Cardiac septum (tissue), 1 donor: ENCODE measurements at regions not wholly inside any gene's neighbourhood (a gene's known extent, or its start where the extent isn't known, plus 50 kb on each side); places are given as distances from the start of the nearest gene placed in this dataset.

Experiments
- DNase-seq: peaks from one replicate; pipeline ENCODE4 v3.0.0-alpha.2; 2020; ENCODE audit warnings: low spot score
- intact Hi-C: fragments of 100-400 bp; cut with DNase I; formaldehyde crosslinking; loops from one replicate; pipeline ENCODE4 v1.14.0; 2022
- donor health status: DM: no; HTN: no; CAD: no.

DNA sequence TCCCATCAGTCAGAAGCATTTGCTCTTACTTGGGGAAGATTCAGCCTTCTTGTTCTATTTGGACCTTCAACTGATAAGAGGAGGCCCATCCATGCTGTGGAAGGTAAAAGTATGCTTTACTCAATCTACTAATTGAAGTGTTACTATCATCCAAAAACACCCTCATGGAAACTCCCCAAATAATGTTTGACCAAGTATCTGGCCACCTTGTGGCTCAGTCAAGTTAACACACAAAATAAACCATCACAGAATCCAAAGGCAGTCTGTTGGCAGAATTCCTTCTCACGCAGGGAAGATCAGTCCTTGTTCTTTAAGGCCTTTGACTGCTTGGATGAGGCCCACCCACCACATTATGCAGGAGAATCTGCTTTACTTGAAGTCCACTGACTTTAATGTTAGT lies 531.2 kb upstream of the SMIM21 start:
- intact Hi-C loops: no loop called here

DNA sequence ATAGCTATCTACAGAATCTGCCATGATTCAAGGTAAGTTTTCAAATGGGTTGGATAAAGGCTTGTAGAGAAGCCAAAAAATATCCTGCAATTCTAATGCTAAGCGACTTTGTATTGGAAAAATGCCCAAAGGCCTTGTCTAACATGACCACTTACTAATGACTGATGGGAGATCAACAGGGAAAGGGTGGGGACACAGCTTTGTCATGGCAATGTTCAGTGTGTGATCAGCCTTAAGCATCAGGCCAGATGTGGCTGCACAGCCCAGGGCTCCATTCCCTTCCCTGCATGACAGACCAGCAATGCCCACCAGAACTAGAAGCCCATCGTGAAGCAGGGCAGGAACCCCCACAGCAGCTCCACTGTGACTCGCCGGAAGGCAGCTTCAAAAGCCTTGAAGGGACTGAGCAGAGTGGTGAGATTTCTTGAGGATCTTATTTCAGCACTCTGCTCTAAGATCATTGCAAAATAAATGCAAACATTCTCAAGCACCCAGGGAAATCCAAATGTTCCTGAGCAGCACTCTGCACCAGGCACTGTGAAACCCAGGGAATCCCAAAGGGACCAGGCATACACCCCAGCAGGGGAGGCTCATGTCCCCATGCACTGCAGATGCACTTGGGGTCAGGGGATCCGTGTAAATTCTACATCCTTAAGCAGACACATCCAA lies 517.9 kb upstream of the SMIM21 start:
- DNase-seq: no peak
- intact Hi-C loops: no loop called here

More for the DNA sequence above, 531.2 kb upstream of the SMIM21 start:
- no peak for DNase-seq

DNA sequence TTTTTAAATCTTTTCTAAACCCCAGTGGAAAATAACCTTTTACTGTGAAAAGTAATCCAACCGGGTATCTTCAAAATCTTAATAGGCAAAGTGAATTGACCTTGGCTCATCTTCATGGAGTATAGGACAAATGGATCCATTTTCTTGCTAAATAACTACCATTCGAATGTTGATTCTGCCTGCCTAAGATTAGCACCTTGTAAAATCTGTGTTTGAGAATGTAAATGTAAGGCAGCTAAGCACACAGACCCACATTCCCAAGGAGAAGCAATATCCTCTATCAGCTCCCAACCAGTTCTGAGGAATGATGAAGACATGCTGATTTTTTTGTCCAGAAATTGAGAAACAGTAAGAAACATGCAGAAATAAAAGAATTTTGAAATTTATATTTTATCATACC lies 509.8 kb upstream of the SMIM21 start:
- DNase-seq: no peak
- intact Hi-C loops: no loop called here

DNA sequence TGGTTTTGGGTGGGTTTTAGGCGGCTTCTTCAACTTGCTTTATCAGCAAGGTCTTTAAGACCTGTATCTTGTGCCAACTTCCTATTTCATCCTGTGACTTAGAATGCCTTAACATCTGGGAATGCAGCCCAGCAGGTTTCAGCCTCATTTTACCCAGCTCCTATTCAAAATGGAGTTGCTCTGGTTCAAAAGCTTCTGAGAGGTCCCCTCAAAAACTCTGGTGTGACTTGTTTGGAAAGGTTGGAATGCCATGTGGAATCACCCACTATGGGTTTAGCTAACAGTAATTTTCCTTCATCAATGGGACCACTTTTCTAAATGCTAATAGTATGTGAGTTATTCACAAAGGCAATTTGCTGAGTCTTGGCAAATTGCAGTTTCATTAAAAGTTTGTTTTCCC lies 509.4 kb upstream of the SMIM21 start:
- no peak for DNase-seq

DNA sequence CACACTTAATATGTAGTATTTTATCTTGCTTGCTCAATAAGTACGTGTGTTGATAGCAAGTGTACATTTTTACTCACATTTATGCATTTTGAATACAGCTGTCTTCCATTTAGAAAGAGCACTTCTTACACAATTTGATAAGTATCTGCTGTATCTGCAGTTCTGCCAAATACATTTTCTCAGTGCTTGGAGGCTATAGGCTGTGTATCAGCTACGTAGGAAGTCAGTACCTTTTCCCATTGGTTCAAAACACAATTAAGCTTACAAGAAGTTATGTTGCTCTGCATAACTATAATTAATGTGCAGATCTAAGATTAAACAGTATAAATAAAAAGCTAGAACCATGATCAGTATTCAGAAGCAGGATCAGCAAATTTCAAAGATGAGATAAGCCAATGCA lies 503.6 kb upstream of the SMIM21 start:
- DNase-seq: no peak
- intact Hi-C loops: no loop called here

More for the DNA sequence above, 509.4 kb upstream of the SMIM21 start:
- intact Hi-C loops: no loop called here

DNA sequence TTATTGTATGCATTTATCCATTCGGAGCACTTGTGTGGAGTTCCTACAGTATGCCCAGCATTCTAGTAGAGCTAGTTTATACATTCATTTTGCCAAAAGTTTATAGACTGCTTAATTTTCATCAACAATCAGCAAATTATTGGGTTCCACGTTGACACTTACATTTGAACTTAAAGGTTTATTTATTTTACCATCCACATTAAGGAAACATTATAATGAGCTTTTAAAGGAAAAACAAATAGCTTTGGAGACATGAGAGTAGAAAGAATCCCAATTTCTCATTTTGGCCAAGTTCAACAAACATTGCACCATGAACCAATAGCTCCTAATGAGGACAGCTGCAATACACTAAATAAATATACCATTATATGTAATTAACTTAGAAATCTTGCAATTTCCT lies 501.2 kb upstream of the SMIM21 start:
- intact Hi-C loops: no loop called here

DNA sequence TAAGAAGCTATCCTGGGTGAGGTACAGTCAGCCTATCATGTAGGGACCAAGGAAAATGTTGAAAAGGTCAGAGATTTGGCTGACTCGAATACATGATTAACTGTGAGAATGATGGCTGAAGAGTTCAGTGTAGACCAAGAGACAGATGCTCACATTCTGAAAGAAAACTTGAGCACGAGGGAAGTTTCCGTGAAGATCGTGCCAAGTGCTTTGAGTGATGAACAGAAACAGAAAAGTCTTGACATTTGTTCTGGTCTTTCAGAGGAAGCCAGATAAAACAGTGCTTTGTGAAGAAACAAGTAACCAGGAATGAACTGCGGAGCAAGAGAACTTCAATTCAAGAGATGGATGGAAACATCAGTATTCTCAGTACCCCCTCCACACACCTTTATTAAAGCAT lies 500.3 kb upstream of the SMIM21 start:
- DNase-seq: no peak
- intact Hi-C loops: no loop called here

More for the DNA sequence above, 501.2 kb upstream of the SMIM21 start:
- DNase-seq: no peak

DNA sequence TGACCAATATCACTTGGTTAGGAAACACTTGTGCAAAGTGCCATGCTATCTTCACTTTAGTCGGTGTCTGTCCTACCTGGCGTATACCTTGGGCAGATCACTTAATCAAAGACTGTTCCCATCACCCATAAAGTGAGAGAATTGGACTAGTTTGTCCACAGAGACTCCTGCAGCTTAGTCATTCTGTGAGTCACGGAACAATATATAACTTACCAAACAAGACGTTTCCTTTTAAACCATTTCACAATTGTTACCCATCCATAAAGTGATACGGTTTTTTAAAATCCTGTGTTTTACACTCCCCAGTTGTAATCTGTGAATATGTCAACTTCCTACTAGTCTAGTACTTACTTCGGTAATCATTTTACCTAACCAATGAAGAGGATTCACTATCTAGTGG lies 499.3 kb upstream of the SMIM21 start:
- intact Hi-C loops: no loop called here
- no peak for DNase-seq

DNA sequence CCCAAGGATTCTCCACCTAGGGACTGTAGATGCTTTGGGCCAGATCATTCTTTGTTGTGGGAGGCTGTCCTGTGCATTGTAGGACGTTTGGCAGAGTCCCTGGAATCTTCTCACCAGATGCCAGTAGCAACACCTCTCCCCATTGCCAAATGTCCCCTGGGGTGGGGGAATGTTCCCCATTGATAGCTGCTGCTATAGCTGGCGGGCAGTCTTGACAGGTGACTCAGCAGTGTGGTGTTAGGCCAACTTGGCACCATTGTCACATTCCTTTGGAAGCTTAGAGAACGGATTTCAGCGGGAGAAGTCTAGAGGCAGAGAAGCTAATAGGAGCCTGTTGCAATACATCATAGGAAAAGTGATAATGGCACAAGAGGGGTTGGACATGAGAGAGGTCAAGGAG lies 495.7 kb upstream of the SMIM21 start:
- intact Hi-C loops: no loop called here
- DNase-seq: peak; percentile 86

DNA sequence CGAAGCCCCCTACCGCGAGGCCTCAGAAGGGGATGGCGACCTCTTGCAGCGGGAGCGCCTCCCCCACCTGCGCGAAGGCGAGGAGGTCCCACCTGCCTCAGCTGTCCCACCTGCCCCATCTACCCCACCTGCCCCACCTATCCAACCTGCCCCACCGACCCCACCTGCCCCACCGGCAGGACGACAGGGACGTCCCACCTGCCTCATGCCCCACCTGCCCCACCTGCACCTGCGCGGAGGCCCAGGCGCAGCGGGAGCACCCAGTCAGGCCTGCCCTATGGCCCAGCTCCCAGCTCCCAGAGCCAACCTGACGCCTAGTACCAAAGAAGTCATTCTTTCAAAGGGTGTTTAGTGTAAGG lies 489.1 kb upstream of the SMIM21 start:
- no peak for DNase-seq
- intact Hi-C loops: no loop called here

DNA sequence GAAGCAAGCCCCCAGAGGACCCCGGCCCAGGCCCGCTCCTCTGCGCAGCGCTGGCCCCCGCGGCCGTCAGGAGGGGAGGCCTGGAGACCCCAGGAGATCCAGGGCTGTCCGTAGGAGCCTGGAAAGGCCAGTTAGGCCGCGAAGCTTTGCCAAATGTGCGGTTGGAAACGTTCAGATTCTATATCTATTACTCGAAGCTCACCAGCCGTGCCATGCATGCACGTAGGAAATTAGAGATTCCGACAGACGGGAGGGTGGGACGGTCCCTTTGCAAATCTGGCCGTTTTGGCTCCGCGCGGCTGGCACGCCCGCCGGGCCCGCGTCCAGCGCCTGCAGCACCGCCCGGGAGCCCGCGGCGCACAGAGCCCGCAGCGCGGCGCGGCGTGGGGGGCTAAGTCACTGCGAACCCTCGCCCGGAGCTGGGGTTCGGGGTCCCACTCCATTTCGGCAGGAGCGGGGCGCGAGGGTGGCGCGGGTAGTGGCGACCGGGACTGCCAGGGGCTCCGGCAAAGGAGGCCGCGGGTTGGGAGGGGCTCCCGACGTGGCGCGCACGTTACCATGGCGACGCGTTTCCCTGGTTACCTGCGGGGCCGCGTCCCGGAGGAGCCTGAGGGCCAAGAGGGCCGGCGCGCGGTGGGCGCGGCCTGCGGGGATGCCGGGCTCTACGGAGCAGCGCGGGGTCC lies 488.6 kb upstream of the SMIM21 start:
- intact Hi-C loops: no loop called here
- DNase-seq: no peak

DNA sequence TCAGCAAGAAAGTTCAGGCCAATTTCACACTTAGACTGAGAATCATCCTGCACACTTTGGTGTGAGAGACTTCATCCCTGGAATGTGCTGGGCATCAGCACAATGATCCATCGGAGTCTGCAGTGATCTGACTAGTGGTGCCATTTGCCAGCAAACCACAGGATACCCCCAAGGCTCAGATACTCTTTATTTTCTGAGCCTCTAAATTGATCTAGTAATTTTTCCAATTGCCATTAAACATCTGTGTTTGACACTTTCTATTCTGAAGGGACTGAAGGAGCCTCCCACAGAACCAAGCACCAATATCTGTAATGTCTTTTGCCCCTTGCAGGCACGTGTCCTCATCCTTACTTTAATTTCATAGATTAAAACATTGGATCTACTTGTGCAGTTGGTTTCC lies 485.3 kb upstream of the SMIM21 start:
- intact Hi-C loops: no loop called here
- no peak for DNase-seq

DNA sequence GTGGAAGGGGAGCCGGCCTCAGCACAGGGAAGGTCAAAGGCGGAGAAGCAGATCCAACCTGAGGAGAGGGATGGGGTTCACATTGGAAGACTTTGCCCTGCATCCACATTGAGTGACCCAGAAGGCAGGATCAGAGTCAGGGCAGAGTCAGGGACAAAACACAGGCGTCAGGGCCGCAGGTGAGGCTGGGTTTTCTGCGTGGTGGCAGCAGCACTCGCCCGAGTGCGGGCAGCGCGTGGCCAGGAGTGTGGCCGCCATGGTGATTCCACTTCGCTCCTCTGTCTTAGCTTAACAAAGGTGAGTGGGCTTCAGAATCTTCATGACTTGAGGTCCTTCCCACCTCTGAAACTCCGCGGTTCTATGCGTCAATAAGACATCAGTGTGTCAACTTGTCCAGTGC lies 476.9 kb upstream of the SMIM21 start:
- intact Hi-C loops: no loop called here

DNA sequence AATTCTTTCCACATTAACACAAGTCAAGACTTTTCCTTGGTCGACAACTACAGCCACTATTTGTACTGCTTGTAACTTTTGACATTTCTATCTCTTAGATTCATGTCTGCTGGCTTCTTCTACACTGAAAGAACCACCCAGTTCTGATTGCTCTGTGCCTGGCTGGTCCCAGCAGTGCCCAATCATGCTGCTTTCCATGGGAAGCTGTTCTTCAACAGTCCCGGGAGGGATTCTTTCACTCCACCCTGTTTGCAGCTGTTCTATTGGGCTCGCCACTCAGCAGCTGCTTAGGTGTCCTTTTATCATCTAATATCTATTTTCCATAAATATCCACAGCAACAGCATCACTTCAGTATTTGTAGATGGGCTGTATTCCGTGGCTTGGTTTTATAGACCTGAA lies 471.1 kb upstream of the SMIM21 start:
- no peak for DNase-seq
- intact Hi-C loops: no loop called here

More for the DNA sequence above, 476.9 kb upstream of the SMIM21 start:
- no peak for DNase-seq

DNA sequence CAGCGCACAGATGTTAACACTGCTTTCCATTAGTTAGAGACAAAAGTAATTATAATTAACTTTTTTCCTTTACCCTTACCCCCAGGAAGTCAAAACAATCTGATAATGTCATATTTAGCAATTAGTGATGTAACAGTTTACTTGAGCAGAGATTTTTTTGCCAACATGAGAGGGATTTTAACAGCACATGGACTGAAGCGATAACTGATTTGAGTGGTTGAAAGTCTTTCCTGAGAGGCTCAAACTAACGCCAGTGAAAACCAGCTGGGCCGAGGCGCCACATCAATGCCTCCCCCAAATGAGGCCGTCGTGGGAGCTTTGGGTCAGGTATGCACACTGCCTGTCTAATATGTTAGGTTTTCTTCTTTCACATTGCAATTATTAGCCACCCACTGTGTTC lies 469.9 kb upstream of the SMIM21 start:
- intact Hi-C loops: no loop called here
- DNase-seq: no peak

DNA sequence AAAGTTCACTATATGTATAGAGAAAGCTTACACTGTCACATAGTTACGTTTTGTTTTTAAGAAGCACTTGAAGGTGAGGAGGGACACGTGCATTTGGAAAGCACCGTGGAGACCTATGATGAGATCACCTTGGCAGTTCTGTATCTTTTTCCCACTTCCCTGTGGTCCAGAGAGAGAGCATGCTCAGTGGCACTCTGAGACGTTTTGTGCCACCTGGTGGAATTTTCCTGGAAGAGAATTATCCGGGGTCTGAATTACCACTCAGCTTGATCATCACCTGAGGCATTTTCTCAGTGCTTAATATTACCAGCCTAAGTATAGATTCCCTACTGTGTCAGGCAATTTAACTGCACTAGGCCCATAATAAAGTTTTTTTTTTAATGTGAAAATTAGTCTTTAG lies 469.4 kb upstream of the SMIM21 start:
- no peak for DNase-seq
- intact Hi-C loops: no loop called here

DNA sequence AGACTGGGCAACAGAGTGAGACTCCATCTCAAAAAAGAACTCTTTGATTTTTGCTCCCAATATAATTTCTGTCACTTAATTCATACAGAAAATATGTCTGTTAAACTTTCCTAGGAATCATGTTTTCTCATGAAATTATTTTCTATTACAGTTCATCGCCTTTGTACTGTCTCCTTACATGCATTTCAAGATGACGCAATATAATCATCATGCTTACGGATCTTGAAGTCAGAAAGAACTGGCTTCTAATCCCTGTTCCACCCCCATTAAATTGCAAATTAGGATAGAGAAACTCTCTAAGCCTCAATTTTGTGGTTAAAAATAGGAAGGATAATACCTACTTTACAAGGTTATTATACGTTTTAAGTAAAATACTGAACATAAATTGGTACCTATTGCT lies 467.6 kb upstream of the SMIM21 start:
- intact Hi-C loops: no loop called here
- no peak for DNase-seq

DNA sequence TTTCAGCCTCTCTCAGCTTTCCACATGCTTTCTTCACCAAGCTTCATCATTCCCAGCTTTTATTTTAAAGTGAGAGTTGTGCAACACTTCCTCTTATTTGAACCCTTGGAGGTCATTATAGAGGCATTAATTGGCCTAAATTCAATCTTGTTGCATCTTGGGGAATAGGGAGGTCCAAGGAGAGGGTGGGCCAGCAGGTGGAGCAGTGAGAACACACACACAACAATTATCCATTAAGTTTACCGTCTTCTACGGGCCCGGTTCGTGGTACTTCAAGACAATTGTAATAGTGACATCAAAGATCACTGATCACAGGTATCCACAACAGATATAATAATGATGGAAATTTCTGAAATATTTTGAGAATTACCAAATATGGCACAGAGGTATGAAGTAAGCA lies 457.2 kb upstream of the SMIM21 start:
- no peak for DNase-seq
- intact Hi-C loops: loop anchor here (5.0 kb wide), 2 partner anchors 243 to 463 kb away; no protein-coding TSS in a partner anchor

DNA sequence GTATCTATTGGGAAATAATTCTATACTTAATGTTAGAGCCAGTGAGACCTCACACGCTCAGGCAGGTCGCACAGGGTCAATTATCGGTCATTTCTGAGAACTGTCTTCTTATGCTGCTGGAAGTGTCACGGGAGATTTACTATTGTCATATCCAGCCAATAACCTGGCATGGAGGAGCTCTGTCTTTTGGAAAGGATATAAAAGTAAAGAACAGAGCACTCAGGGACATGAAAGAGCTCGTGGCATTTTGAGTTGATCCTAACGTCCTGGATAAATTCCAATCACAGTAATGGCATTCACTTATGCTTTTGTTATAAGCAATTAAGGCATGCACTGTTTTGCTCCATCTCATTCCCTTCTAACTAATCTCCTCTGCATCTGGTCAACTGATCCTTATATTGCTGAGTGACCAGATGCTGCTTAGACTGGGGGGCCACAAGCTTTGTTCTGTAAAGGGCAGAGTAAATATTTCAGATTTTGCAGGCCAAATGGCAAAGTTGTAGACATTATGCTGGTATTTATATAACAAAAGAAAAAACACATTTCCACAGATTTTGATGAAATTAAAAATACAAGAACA lies 453.5 kb upstream of the SMIM21 start:
- intact Hi-C loops: loop anchor here (5.0 kb wide), 2 partner anchors 246 to 466 kb away; no protein-coding TSS in a partner anchor
- DNase-seq: no peak

DNA sequence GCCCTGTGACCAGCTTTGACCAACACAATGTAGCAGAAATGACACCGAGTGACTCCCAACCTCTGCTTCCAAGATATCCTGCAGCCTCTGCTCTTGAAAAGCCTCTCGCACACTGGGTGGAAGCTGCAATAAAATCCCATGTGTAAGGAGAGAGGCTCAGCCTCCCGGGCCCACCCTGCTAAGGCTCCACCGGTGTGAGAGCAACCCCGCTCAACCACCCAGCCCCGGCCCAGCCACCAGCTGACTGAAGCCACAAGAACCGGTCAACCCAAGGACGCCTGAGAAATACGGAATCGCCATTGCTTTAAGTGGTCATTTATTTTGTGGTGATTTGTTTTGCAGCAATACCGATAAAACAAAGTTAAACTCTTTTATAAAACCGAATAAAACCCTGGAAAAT lies 452.8 kb upstream of the SMIM21 start:
- intact Hi-C loops: loop anchor here (5.0 kb wide), 2 partner anchors 247 to 467 kb away; no protein-coding TSS in a partner anchor
- DNase-seq: no peak

DNA sequence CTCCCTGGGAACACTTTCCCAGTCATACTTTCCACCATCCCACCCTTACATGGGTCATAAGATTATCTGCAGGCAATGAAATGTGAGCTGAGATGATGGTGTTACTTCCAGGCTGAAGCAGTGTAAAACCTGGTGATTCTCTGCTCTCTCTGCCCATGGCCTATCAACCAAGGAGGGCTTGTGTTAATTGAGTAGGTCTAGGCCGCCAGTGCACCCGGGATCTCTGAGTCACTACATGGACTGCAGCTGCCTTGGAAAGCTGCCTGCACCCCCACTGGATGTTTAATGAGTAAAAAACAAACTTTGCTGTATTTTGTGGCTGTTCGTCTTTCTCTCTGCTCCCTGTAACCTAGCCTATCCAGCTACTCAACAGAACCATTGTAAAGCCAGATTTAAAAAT lies 451.7 kb upstream of the SMIM21 start:
- DNase-seq: no peak
- intact Hi-C loops: no loop called here
